OCI-LY1 (cell line): ENCODE measurements at regions not wholly inside any gene's neighbourhood (a gene's known extent, or its start where the extent isn't known, plus 50 kb on each side); places are given as distances from the start of the nearest gene placed in this dataset.

Source experiments
- H2AFZ ChIP-seq: fragments of 200-600 bp; sonication (generic), shearing (Covaris generic); 2 replicates; pipeline ENCODE4 v1.6.0; 2014; ENCODE audit warnings: antibody characterized with exemption, mild to moderate bottlenecking, low read length
- H3F3A ChIP-seq: fragments of 200-600 bp; sonication (generic), shearing (Covaris generic); 2 replicates; pipeline ENCODE4 v1.6.0; 2014; ENCODE audit warnings: mild to moderate bottlenecking, antibody characterized with exemption, low read length, moderate library complexity; ENCODE audit not compliant: insufficient read depth
- H3K27ac ChIP-seq: fragments of 200-600 bp; sonication (generic); 2 replicates; pipeline ENCODE4 v1.5.1; 2014; ENCODE audit warnings: low read length, mixed run types, mild to moderate bottlenecking, low read depth; ENCODE audit not compliant: poor library complexity, severe bottlenecking
- H3K27me3 ChIP-seq: fragments of 200-600 bp; sonication (generic); 2 replicates; pipeline ENCODE4 v1.6.0; 2014; ENCODE audit warnings: antibody characterized with exemption, mild to moderate bottlenecking, low read length, moderate library complexity; ENCODE audit not compliant: insufficient read depth
- H3K36me3 ChIP-seq: fragments of 200-600 bp; sonication (generic); 2 replicates; pipeline ENCODE4 v1.6.1; 2014; ENCODE audit warnings: mild to moderate bottlenecking, antibody characterized with exemption, low read length, moderate library complexity, mixed read lengths; ENCODE audit not compliant: insufficient read depth
- H3K4me1 ChIP-seq: fragments of 200-600 bp; sonication (generic); 2 replicates; pipeline ENCODE4 v1.5.1; 2014; ENCODE audit warnings: mild to moderate bottlenecking, low read length, moderate library complexity; ENCODE audit not compliant: insufficient read depth, severe bottlenecking
- H3K4me2 ChIP-seq: fragments of 200-600 bp; sonication (generic), shearing (Covaris generic); 2 replicates; pipeline ENCODE4 v1.6.1; 2014; ENCODE audit warnings: low read length
- H3K4me3 ChIP-seq: fragments of 200-600 bp; sonication (generic); 2 replicates; pipeline ENCODE4 v1.5.1; 2014; ENCODE audit warnings: low read length, low read depth, mild to moderate bottlenecking, mixed read lengths; ENCODE audit not compliant: poor library complexity, severe bottlenecking
- H3K79me2 ChIP-seq: fragments of 200-600 bp; shearing (Covaris generic); 2 replicates; pipeline ENCODE4 v1.6.1; 2016; ENCODE audit warnings: mixed run types, low read length, mixed read lengths; ENCODE audit not compliant: insufficient read depth
- H3K9ac ChIP-seq: fragments of 200-600 bp; sonication (generic), shearing (Covaris generic); 2 replicates; pipeline ENCODE4 v1.6.1; 2014; ENCODE audit warnings: mild to moderate bottlenecking, low read length, mixed read lengths
- H3K9me2 ChIP-seq: fragments of 200-600 bp; sonication (generic), shearing (Covaris generic); 2 replicates; pipeline ENCODE4 v1.6.1; 2014; ENCODE audit warnings: low read depth, mild to moderate bottlenecking, low read length, mixed read lengths
- H3K9me3 ChIP-seq: fragments of 200-600 bp; shearing (Covaris generic); 2 replicates; pipeline ENCODE4 v1.6.1; 2014; ENCODE audit warnings: low read length, mixed read lengths
- H4K20me1 ChIP-seq: fragments of 200-600 bp; sonication (generic), shearing (Covaris generic); 2 replicates; pipeline ENCODE4 v1.6.0; 2016; ENCODE audit warnings: mild to moderate bottlenecking, low read length; ENCODE audit not compliant: insufficient read depth
- EZH2 ChIP-seq: fragments of 200-600 bp; sonication (generic), shearing (Covaris generic); IDR thresholded peaks from 2 replicates; pipeline ENCODE4 v1.8.0; 2017; ENCODE audit warnings: borderline replicate concordance, mixed run types, mild to moderate bottlenecking, antibody characterized with exemption, low read length, moderate library complexity, mixed read lengths
- TF ChIP-seq, protein P1 (sequence below): fragments of 200-600 bp; sonication (generic), shearing (Covaris generic); IDR thresholded peaks from 2 replicates; pipeline ENCODE4 v1.5.1; 2017; ENCODE audit warnings: mild to moderate bottlenecking, antibody characterized with exemption, low read length, moderate library complexity, mixed read lengths

DNA sequence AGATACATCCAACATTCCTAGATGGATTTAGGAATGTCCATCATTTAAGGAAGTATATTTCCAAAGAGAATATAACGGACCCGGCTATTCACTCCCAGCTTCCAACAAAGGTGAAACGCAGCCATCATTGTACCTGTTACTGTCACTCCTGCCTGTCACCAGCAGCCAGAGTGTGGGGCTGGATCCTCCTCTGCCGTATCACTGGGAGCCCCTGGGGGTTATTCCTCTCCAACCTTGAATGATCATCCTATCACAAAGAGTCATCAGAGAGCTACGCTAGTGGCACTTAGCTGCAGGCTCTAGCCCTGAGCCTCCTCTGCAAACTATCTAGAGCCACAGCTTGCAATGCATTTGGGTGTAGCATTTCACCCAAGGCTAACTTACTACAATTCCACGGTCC is 73.6 kb upstream of the NHSL1 start:
- Histone ChIP-seq H3F3A (no peaks in the 10 kb centered on the region), H3K9ac (no peak overlapping the region), H3K9me2 (no peaks in the 10 kb centered on the region), H3K27ac (no peak overlapping the region), H2AFZ (no peak overlapping the region), H3K4me1 (no peaks in the 10 kb centered on the region), H4K20me1 (no peaks in the 10 kb centered on the region), H3K4me3 (no peak overlapping the region), H3K9me3 (no peaks in the 10 kb centered on the region), H3K27me3 (no peaks in the 10 kb centered on the region), H3K36me3 (no peaks in the 10 kb centered on the region), H3K79me2 (no peaks in the 10 kb centered on the region), H3K4me2 (no peak overlapping the region)
- TF ChIP-seq, protein P1, sequence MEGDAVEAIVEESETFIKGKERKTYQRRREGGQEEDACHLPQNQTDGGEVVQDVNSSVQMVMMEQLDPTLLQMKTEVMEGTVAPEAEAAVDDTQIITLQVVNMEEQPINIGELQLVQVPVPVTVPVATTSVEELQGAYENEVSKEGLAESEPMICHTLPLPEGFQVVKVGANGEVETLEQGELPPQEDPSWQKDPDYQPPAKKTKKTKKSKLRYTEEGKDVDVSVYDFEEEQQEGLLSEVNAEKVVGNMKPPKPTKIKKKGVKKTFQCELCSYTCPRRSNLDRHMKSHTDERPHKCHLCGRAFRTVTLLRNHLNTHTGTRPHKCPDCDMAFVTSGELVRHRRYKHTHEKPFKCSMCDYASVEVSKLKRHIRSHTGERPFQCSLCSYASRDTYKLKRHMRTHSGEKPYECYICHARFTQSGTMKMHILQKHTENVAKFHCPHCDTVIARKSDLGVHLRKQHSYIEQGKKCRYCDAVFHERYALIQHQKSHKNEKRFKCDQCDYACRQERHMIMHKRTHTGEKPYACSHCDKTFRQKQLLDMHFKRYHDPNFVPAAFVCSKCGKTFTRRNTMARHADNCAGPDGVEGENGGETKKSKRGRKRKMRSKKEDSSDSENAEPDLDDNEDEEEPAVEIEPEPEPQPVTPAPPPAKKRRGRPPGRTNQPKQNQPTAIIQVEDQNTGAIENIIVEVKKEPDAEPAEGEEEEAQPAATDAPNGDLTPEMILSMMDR = no peak
- TF ChIP-seq EZH2 = no peak

DNA sequence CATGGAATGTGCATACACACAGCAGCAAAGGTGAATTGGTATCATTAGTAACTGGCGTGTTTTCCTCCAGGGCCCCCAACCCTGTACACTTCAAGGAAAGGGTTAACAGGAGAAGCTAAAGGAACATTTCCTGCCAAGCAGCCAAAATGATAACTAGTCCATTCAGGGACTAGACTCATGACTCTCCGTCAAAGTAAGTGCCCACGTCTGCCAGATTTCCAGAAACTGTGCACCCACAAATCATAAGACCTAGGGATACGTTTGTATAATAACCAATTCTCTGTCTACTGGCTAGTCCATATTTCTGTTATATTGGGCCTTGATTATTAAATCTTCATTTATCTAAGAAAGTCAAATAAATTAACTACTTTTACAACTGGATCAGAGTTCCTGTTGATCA is 76.0 kb upstream of the NHSL1 start:
- Histone ChIP-seq H3K79me2 (no peaks in the 10 kb centered on the region), H2AFZ (no peak overlapping the region), H3K27ac (no peak overlapping the region), H3K4me1 (no peaks in the 10 kb centered on the region), H3F3A (no peaks in the 10 kb centered on the region), H3K9ac (no peak overlapping the region), H3K9me2 (no peaks in the 10 kb centered on the region), H4K20me1 (no peaks in the 10 kb centered on the region), H3K27me3 (no peaks in the 10 kb centered on the region), H3K4me3 (no peak overlapping the region), H3K4me2 (no peak overlapping the region), H3K9me3 (no peaks in the 10 kb centered on the region), H3K36me3 (no peaks in the 10 kb centered on the region)
- TF ChIP-seq, protein P1 = no peak

DNA sequence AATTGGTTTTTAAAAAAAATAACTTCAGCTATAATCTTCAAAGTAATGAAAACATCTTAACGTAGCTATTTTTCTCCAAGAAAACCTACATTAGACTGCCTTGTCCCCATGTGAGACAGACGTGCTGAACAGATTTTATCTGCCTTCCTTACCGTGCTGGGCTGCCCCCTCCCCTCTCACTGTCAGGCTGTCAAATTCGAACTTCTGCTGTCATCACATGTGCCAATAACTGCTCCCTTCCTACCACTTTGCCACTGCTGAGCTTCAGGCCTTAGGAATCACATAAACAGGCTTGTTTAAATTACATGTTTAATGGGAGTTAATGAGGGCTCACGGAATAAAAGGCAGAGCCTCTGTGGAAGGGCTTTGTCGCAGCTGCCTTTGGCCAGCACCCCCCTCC is 77.0 kb upstream of the NHSL1 start:
- Histone ChIP-seq H3K27ac (no peak overlapping the region), H4K20me1 (no peaks in the 10 kb centered on the region), H3K9me2 (no peaks in the 10 kb centered on the region), H3K4me1 (no peaks in the 10 kb centered on the region), H2AFZ (no peak overlapping the region), H3K9me3 (no peaks in the 10 kb centered on the region), H3K4me2 (no peak overlapping the region), H3K27me3 (no peaks in the 10 kb centered on the region), H3K36me3 (no peaks in the 10 kb centered on the region), H3K9ac (no peak overlapping the region), H3F3A (no peaks in the 10 kb centered on the region), H3K4me3 (no peak overlapping the region), H3K79me2 (no peaks in the 10 kb centered on the region)
- no peak for TF ChIP-seq EZH2
- TF ChIP-seq, protein P1 = no peak
